GM19023 (cell line): ENCODE measurements at regions not wholly inside any gene's neighbourhood (a gene's known extent, or its start where the extent isn't known, plus 50 kb on each side); places are given as distances from the start of the nearest gene placed in this dataset.
"Not testable (repeated sequence)": the region's sequence is repeated elsewhere in the genome, so short reads cannot be mapped to it uniquely, and the experiment has no call there.

Experiments
- ATAC-seq: cut with Tn5 transposase; IDR thresholded peaks from one replicate; pipeline ENCODE4 v1.9.1; 2021; ENCODE audit warnings: mild to moderate bottlenecking, moderate library complexity; ENCODE audit not compliant: unreplicated experiment

DNA sequence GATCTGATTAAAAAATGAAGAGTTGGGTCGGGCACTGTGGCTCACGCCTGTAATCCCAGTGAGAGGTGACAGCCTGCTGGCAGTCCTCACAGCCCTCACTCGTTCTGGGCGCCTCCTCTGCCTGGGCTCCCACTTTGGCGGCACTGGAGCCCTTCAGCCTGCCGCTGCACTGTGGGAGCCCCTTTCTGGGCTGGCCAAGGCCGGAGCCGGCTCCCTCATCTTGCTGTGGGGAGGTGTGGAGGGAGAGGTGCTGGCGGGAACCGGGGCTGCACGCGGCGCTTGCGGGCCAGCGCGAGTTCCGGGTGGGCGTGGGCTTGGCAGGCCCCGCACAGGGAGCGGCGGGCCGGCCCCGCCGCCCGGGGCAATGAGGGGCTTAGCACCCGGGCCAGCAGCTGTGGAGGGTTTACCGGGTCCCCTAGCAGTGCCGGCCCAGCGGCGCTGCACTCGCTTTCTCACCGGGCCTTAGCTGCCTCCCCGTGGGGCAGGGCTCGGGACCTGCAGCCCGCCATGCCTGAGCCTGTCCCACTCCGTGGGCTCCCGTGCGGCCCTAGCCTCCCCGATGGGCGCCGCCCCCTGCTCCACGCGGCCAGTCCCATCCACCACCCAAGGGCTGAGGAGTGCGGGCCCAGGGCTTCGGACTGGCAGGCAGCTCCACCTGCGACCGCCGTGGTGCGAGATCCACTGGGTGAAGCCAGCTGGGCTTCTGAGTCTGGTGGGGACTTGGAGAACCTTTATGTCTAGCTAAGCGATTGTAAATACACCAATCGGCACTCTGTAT, 534.1 kb upstream of the ARRDC3 start:
- not testable (repeated sequence) for ATAC-seq

DNA sequence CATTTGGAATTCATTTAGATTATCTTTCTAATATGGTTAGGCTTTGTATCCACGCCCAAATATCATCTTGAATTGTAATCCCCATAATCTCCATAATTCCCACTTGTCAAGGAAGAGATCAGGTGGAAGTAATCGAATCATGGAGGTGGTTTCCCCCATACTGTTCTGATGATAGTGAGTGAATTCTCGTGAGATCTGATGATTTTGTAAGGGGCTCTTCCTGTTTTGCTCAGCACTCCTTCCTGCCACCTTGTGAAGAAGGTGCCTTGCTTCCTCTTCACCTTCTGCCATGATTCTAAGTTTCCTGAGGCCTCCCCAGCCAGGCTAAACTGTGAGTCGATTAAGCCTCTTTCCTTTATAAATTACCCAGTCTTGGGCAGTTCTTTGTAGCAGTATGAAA, 527.5 kb upstream of the ARRDC3 start:
- no peak for ATAC-seq

DNA sequence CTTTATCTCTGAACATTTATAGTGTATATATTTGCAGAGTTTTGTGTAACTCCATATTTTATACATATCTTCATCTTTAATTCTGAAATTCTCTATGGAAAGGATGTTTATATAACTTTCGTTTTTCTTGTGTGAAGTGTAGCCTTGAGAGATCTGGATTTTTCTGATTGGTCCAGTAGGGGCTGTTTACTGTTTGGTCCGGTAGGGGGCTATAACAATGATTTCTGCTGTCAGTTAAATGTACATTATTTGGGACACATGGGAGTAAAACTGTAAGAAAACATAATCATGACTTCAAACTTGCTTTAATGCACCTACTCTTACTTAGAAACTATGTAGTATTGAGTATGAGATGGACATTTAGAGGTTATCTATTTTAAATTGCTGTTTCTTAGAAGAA, 527.1 kb upstream of the ARRDC3 start:
- ATAC-seq, result no peak

DNA sequence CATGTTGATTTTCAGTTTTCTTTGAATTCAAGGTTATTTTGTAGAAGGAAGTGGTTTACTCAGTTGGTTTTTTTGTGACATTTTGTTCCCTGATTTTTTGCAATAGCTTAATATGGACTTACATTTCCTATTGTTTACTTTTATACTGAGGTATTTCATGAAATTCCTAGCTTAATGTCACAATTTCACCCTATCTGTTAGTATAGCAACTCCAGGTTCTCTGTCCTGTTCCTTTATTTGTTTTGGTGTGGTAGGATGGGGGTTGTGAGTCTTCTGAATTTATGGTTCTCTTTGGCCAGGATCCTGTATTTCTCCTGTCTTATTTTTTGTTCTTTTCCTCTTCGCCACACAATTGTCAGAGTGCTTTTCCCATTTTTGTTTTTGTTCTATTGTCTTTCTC, 523.4 kb upstream of the ARRDC3 start:
- ATAC-seq, result no peak

DNA sequence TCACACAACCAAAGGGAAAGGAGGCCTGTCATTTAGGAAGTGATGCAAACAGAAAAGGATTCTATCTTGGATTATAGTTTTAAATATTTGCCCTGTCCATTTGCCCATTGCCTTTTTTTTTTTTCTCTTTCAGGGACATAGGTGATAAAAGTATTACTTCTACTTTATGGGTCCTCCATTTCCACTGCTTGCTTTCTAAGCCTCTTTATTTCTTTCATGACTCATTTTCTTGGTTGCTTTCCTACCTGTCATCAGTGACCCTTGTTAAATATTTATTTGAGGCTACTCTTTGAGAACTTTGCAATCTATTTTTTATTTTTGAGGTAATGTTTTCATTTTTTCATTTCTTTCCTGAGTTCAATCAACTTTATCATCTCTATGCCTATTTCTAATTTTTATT, 522.9 kb upstream of the ARRDC3 start:
- no peak for ATAC-seq

DNA sequence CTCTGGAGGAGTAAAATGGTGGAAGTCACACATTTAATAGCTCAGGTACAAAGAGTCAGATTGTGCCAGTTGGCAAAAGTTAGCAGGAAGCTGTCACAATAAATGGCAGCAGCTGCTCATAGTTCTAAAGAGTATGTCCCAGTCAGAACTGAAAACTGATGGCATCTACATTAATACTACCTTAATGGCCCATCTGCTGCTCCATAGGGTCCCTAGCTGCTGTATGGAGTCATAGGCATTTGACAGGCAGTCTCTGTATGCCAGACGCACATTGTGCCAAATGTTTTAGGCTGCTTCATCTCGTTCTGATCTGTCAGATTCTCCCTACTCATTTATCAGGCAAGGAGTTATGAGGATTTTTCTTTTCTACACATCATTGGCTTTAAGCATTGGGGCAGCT, 515.8 kb upstream of the ARRDC3 start:
- ATAC-seq, result no peak

DNA sequence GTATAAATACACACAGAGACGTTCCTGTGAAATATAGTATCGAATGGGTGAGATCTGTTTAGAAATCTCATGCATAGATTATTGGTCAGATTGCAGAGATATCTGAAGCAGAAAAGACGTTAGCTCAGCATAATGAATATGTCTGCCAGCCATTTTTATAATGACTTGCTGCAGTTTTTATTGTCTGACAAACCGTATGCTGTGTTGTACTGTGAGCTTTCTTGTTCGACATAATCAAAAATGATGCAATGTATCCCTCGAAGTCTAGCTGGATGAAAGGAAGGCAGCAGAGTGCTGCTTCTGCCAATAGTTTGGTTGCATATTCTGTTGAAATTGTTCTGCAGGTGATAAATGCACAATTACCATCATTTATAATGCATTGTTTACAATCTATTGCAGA, 514.9 kb upstream of the ARRDC3 start:
- ATAC-seq, result no peak

DNA sequence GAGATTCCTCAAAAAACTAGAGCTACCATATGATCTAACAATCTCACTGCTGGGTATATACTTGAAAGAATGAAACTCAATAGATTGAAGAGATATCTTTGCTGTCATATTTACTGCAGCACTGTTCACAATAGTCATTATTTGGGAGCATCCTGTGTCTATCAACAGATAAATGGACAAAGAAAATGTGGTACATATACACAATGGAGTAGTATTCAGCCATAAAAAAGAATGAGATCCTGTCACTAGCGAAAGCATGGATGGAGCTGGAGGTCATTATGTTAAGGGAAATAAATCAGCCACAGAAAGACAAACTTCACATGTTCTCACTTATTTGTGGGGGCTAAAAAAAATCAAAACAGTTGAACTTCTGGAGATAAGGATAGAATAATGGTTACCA, 505.7 kb upstream of the ARRDC3 start:
- no peak for ATAC-seq

DNA sequence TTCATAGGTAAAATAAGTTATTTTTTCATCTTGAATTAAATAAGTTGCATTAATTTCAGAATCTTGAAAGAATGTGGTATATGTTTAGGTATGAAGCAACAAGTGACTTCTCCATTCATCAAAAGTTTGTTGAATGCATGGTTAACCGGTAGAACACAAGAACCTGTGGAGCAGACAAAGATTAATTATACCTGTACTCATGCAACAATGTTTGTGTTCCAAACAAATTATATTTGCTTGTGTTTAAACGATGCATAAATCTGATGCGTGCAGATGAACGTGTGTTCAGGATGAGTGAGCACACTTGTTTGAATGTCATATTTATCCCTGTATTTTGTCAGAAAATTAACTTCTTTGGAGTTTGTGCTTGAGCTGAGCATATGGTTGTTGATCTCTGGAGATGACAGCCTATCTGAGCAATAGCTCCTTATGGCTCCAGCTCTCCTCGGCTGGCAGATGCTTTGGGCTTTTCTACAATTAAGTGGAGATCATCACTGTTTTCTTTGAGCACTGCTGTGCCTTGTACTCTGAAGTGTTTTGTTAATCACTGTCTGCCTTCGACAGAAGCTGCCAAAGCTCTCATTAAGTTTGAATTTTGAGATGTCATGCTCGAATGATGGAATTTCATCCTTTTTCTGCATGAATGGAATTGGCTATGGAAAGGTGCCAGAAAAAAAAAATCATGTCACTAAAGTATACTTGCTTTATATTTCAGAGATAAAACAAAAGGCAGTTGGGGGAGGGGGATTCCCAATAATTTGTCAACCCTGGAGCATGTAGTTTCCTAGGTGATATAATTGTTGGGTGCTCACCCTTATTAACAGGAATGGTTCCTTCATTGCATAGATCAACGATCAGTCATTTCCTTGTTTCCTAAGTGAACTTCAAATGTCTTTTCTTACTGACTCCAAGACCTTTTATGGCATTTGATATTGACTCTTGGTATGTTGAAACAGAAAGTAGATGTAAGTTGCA, 502.5 kb upstream of the ARRDC3 start:
- ATAC-seq, result no peak

DNA sequence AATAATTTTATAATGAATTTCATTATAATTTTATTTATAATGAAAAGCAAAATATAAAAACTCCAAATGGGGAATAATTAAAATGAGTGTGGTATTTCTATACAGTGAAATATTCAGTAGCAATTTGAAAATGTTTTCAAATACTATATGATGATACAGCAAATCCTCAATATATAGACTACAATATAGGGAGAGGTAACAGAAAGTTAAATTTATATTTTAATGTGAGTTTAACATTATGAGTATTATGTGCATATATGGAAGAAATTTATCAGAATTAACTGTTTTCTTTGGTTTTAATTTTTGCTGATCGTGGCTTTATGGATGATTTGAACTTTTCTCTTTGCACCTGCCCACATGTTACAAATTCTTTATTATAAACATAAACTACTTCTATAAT, 500.9 kb upstream of the ARRDC3 start:
- ATAC-seq, result no peak

DNA sequence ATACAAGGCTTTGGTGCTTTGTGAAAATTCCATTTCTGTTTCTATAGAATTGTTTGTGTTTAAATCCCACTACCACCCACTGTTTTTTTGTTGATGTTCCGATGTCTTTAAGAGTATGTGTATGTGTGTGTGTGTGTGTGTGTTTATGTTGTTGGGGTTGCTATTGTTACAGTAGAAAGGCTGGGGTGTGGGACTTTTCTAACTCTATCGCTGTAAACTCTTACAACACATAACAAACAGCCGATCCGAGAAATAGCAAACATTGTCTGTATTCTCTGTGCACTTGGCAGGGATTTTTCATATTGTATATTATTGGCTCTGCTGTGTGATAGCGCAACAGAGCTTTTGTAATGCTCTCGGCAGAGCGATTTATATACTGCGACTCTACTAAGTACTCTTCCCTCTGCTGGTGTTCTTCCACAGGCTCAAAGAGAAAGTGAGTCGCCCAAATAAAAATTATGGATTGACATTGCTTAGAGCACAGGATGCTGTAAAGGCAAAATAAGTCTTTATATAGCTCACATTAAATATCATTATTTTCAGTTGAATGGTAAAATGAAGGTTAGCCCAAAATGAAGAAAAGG, 492.2 kb upstream of the ARRDC3 start:
- no peak for ATAC-seq

DNA sequence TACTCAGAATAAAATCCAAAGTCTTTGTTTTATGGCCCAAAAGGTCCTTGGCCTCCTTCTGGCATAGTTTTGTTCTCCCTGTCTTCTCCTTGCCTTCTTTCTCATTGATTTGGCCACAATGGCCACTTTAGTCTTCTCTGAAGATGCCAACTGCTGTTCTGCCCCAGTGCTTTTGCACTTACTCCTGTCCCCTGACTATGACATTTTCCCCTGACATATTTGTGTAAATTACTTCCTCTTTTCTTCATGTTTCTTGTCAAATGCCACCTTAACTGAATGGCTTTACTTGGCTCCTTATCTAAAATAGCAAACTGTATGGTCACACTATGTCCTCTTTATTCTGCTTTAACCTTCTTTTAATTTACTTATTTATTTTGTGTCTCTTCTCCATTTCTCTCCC, 484.7 kb upstream of the ARRDC3 start:
- ATAC-seq, result no peak

DNA sequence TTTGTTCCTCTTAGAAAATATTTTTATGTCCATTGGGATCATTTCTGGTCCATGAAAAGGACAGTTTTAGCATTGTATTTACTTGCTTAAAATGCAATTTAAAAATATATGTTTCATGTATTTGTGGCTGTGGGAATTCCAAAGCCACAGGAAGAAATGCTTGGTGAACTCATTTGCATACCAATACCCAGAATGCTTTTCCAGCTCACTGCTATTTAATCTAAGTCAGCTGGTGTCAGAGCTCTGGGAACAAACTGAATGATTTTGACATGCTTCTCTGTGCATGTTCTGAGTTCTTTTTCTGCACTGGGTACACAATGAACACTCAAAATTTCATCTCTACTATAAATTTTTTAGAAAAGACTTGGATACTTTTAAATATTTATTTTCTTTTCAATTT, 482.8 kb upstream of the ARRDC3 start:
- no peak for ATAC-seq

DNA sequence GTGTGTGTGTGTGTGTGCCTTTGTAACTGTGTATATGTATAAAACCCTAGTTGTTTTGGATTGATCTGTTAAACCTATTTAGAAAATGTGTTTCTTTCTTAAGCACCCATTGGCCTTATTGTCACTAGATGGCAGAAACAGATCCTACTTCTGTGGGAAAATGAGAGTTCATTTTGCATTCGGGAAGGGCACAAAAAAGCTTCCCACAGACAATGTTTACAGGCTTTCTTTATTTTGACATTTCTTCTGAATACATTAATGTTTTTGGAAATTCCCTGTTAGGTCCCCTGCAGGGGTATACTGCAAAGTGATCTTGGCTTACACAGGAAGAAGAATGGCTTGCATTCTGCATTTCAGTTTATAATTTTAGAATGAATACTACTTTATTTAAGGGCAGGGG, 481.8 kb upstream of the ARRDC3 start:
- no peak for ATAC-seq

DNA sequence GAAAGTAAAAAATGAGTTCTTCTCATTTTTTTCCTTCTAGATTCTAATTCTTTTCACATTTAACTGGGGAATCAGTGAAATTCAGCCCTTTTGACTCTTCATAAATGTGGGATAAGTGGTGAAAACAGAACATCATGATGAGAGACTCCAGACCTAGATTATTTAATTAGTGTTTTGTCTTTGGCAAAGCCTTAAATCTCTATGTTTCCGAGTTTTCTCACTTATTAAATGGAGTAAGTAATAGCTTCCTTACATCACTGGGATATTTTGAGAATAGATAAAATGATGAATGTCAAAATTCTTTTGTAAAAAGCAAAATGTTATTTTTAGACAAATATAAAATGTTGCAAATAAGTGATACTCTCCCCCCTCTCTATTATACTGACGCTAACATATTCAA, 468.6 kb upstream of the ARRDC3 start:
- ATAC-seq, result no peak

DNA sequence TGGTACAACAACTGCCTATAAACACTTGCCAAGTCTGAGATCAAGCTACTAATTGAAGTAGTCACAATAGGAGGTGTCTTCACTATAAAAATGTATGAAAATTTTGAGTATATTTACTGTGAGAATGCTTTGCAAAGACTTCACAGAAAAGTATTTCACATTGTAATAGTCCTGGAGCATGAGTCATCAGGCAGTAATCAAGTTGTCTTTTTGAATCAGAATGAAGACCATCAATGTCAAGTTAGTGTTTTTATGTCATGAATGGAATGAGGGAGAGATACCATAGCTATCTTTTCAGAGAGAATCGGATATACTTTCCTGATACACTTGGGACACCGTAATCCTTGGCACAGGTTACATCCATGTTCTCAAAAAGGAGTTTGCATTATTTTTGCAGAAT, 466.9 kb upstream of the ARRDC3 start:
- no peak for ATAC-seq

DNA sequence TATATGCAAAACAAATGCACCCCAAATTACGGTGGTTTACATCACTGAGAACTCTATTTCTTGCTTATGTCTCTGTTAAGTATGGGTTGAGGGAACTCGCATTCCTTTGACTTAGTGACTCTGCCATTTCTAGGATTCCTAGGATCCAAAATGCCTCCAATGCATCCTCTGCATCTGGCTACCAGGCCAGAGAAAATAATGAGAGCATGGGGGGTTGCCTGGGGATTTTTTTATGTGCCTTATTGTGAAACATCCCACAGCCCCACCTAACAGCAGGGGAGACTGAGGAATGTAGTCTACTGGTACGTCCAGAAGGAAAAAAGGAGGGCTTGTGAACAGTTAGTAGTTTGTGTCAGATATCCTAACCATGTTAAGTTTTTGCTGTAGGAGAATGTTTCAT, 466.0 kb upstream of the ARRDC3 start:
- ATAC-seq, result no peak

DNA sequence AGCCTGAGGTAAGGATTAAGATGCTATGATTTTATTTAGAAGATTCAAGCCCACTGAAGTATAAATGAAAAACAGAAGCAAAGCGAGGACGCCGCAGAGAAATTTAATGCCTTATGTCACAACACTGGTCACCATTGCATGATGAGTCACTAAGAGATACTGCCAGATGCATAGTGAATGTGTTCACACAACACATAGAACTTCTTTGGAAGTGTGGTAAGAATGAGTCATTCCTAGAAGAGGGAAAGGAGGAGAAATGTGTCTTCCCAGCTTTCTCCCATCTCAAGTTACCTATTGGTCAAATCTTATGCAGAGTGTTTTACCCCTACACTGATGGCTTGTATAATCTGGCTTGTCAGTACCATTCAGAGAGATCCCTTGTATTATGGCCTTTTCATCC, 465.3 kb upstream of the ARRDC3 start:
- ATAC-seq, result no peak

DNA sequence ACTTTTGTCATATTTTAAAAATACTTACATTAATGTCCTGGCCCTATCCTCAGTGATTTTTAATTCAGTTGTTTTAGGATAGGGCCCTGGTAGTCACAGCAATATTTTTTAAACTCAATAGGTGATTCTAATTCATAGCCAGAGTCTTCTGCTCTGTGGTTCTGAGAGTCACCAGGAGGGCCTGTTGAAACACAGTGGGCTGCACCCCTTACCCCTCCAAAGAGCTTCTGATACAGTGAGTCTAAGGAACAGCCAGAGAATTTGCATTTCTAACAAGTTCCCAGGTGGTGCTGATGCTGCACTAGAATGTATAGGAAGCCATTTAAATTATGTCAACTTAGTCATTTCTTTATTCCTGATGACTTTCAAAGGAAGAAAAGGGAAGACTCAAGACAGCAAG, 458.3 kb upstream of the ARRDC3 start:
- no peak for ATAC-seq

DNA sequence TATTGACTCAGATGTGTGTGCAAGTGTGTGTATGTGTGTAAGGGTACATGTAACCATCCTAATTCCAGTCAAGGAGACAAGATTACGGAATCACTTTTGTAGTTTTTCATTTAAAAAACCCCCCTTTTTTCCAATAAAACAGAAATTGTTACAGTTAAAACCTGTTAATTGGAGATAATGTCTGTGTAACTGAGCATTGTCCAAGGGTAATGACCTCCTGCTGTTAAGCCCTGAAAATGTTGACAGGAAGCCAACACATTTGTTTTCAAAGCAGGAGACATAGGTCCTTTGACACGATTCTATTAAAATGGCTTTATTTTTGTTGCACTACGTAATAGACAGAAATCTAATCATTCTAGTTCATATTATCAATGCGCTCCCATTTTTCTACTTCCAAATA, 457.3 kb upstream of the ARRDC3 start:
- no peak for ATAC-seq

DNA sequence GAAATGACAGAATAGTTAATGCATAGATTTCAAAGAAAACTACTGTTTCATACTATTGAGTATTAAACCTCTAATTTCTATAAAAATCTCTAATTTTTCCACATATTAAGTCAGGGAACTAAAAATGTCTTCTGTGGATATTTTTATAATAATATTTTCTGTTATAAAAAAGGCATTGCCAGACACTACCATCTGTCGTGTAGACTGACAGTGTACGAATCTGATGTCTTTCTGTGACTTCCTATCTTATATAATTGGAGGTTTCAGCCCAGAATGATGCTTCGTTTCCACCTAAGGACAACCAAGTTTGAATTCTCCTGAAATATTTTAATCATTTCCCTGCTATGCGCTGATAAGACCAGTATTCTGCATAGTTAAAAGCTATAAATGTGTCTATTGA, 456.6 kb upstream of the ARRDC3 start:
- ATAC-seq, result no peak

DNA sequence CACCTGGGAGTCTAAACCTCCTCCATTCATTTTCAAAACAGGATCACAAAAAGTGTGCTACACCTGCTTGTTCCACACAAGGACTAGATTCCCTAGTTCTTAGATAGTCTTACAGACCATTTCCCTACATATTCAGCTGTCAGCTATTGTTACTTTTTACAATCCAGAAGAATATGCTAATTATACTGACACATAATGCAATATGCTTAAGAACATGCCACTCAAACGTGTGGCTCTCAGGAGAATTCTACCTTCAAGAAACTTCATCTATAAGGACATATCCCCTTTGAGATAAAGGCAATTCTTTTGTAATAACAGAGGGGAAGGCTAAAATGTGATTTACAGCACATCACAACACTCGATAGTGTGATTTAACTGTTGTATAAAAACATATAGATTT, 456.1 kb upstream of the ARRDC3 start:
- no peak for ATAC-seq
